ENCODE measurements at regions not wholly inside any gene's neighbourhood (a gene's known extent, or its start where the extent isn't known, plus 50 kb on each side); places are given as distances from the start of the nearest gene placed in this dataset.
"Not testable (repeated sequence)": the region's sequence is repeated elsewhere in the genome, so short reads cannot be mapped to it uniquely, and the experiment has no call there.

- Histone ChIP-seq H3K9me3 (ENCODE audit: control insufficient read depth in 2 of 2, insufficient read depth in 1 of 2, low read depth in 1 of 2, low read length in 1 of 2) (peaks cover 0 to 16% of the 10 kb centered on the region in 2 donors), H3K4me1 (ENCODE audit: control insufficient read depth in 3 of 3, insufficient read depth in 2 of 3, low read depth in 1 of 3, low read length in 2 of 3) (peaks cover 0 to 11% (median 0%) of the 10 kb centered on the region in 3 donors), H3K36me3 (ENCODE audit: control insufficient read depth in 3 of 3, insufficient read depth in 2 of 3, low read depth in 1 of 3, low read length in 3 of 3) (no peaks in the 10 kb centered on the region), H3K4me3 (ENCODE audit: low read depth in 1 of 3, low read length in 3 of 3) (no peak overlapping the region), H3K27me3 (ENCODE audit: control insufficient read depth in 3 of 3, insufficient read depth in 3 of 3, low read length in 3 of 3) (no peaks in the 10 kb centered on the region), H3K27ac (ENCODE audit: low read depth in 1 of 3, low read length in 2 of 3) (peak overlapping the region in 1 of 3 donors; percentile 13)
- FAIRE-seq (no peak), DNase-seq (no peak)
- WGBS, 3 donors = 86 to 94% (median 93%) methylated on average over 15 of the region's 15 CpGs
These were observed 65.7 kb upstream of the LRPPRC start for GRCh38 chr2:44061469-44061868.

GRCh38 chr2:44061876-44062275 lies 66.1 kb upstream of the LRPPRC start:
- Histone ChIP-seq H3K9me3 (ENCODE audit: control insufficient read depth in 2 of 2, insufficient read depth in 1 of 2, low read depth in 1 of 2, low read length in 1 of 2) (peaks cover 0 to 16% of the 10 kb centered on the region in 2 donors), H3K4me3 (ENCODE audit: low read depth in 1 of 3, low read length in 3 of 3) (no peak overlapping the region), H3K27ac (ENCODE audit: low read depth in 1 of 3, low read length in 2 of 3) (peak overlapping the region in 2 of 3 donors; percentile 13 to 17), H3K36me3 (ENCODE audit: control insufficient read depth in 3 of 3, insufficient read depth in 2 of 3, low read depth in 1 of 3, low read length in 3 of 3) (no peaks in the 10 kb centered on the region), H3K4me1 (ENCODE audit: control insufficient read depth in 3 of 3, insufficient read depth in 2 of 3, low read depth in 1 of 3, low read length in 2 of 3) (peaks cover 0 to 11% (median 0%) of the 10 kb centered on the region in 3 donors), H3K27me3 (ENCODE audit: control insufficient read depth in 3 of 3, insufficient read depth in 3 of 3, low read length in 3 of 3) (no peaks in the 10 kb centered on the region)
- no peak for FAIRE-seq
- peak; percentile 72 to 84 for DNase-seq
- WGBS, 3 donors = 16 to 59% (median 37%) methylated on average over 7 of the region's 7 CpGs

- Histone ChIP-seq H3K4me1 (ENCODE audit: control insufficient read depth in 3 of 3, insufficient read depth in 2 of 3, low read depth in 1 of 3, low read length in 2 of 3) (peaks cover 0 to 11% (median 0%) of the 10 kb centered on the region in 3 donors), H3K4me3 (ENCODE audit: low read depth in 1 of 3, low read length in 3 of 3) (no peak overlapping the region), H3K27me3 (ENCODE audit: control insufficient read depth in 3 of 3, insufficient read depth in 3 of 3, low read length in 3 of 3) (no peaks in the 10 kb centered on the region), H3K9me3 (ENCODE audit: control insufficient read depth in 2 of 2, insufficient read depth in 1 of 2, low read depth in 1 of 2, low read length in 1 of 2) (peaks cover 0 to 20% of the 10 kb centered on the region in 2 donors), H3K36me3 (ENCODE audit: control insufficient read depth in 3 of 3, insufficient read depth in 2 of 3, low read depth in 1 of 3, low read length in 3 of 3) (no peaks in the 10 kb centered on the region), H3K27ac (ENCODE audit: low read depth in 1 of 3, low read length in 2 of 3) (no peak overlapping the region)
- no peak for DNase-seq
- FAIRE-seq = no peak
- WGBS, 3 donors = 86 to 92% (median 91%) methylated on average over 4 of the region's 4 CpGs
These were observed 67.2 kb upstream of the LRPPRC start for GRCh38 chr2:44063033-44063432.

- not testable (repeated sequence) for H3K27me3 ChIP-seq (ENCODE audit: control insufficient read depth in 3 of 3, insufficient read depth in 3 of 3, low read length in 3 of 3); H3K36me3 ChIP-seq (ENCODE audit: control insufficient read depth in 3 of 3, insufficient read depth in 2 of 3, low read depth in 1 of 3, low read length in 3 of 3); H3K27ac ChIP-seq (ENCODE audit: low read depth in 1 of 3, low read length in 2 of 3); H3K4me3 ChIP-seq (ENCODE audit: low read depth in 1 of 3, low read length in 3 of 3); DNase-seq; FAIRE-seq
- 93 to 97% (median 94%) methylated on average over 6 of the region's 6 CpGs for WGBS, 3 donors
- Histone ChIP-seq H3K9me3 (ENCODE audit: control insufficient read depth in 2 of 2, insufficient read depth in 1 of 2, low read depth in 1 of 2, low read length in 1 of 2) (peaks cover 0 to 26% of the 10 kb centered on the region in 2 donors), H3K4me1 (ENCODE audit: control insufficient read depth in 3 of 3, insufficient read depth in 2 of 3, low read depth in 1 of 3, low read length in 2 of 3) (peaks cover 0 to 11% (median 0%) of the 10 kb centered on the region in 3 donors)
These were observed 68.5 kb upstream of the LRPPRC start for GRCh38 chr2:44064281-44064680.

GRCh38 chr2:44067012-44067790 lies 71.4 kb upstream of the LRPPRC start:
- H3K27ac ChIP-seq (ENCODE audit: low read depth in 1 of 3, low read length in 2 of 3); H3K4me1 ChIP-seq (ENCODE audit: control insufficient read depth in 3 of 3, insufficient read depth in 2 of 3, low read depth in 1 of 3, low read length in 2 of 3); H3K27me3 ChIP-seq (ENCODE audit: control insufficient read depth in 3 of 3, insufficient read depth in 3 of 3, low read length in 3 of 3); FAIRE-seq; DNase-seq; H3K4me3 ChIP-seq (ENCODE audit: low read depth in 1 of 3, low read length in 3 of 3); H3K36me3 ChIP-seq (ENCODE audit: control insufficient read depth in 3 of 3, insufficient read depth in 2 of 3, low read depth in 1 of 3, low read length in 3 of 3): not testable (repeated sequence)
- 96 to 100% (median 99%) methylated on average over 5 to 51 of the region's 57 CpGs for WGBS, 3 donors
- peaks cover 0 to 11% of the 10 kb centered on the region in 2 donors for H3K9me3 ChIP-seq (ENCODE audit: control insufficient read depth in 2 of 2, insufficient read depth in 1 of 2, low read depth in 1 of 2, low read length in 1 of 2)

GRCh38 chr2:44067791-44068181 lies 72.0 kb upstream of the LRPPRC start:
- FAIRE-seq; H3K4me1 ChIP-seq (ENCODE audit: control insufficient read depth in 3 of 3, insufficient read depth in 2 of 3, low read depth in 1 of 3, low read length in 2 of 3); H3K36me3 ChIP-seq (ENCODE audit: control insufficient read depth in 3 of 3, insufficient read depth in 2 of 3, low read depth in 1 of 3, low read length in 3 of 3); H3K27ac ChIP-seq (ENCODE audit: low read depth in 1 of 3, low read length in 2 of 3); DNase-seq; H3K27me3 ChIP-seq (ENCODE audit: control insufficient read depth in 3 of 3, insufficient read depth in 3 of 3, low read length in 3 of 3); H3K4me3 ChIP-seq (ENCODE audit: low read depth in 1 of 3, low read length in 3 of 3): not testable (repeated sequence)
- peaks cover 0 to 11% of the 10 kb centered on the region in 2 donors for H3K9me3 ChIP-seq (ENCODE audit: control insufficient read depth in 2 of 2, insufficient read depth in 1 of 2, low read depth in 1 of 2, low read length in 1 of 2)
- 91 to 97% (median 96%) methylated on average over 10 to 22 of the region's 22 CpGs for WGBS, 3 donors

GRCh38 chr2:44071454-44072046 lies 75.8 kb upstream of the LRPPRC start:
- H3K4me1 ChIP-seq (ENCODE audit: control insufficient read depth in 3 of 3, insufficient read depth in 2 of 3, low read depth in 1 of 3, low read length in 2 of 3) = no peaks in the 10 kb centered on the region
- FAIRE-seq = no peak
- DNase-seq = no peak
- peaks cover 0 to 2% (median 0%) of the 10 kb centered on the region in 3 donors for H3K27me3 ChIP-seq (ENCODE audit: control insufficient read depth in 3 of 3, insufficient read depth in 3 of 3, low read length in 3 of 3)
- 67 to 88% (median 86%) methylated on average over 2 of the region's 2 CpGs for WGBS, 3 donors
- no peak overlapping the region for H3K4me3 ChIP-seq (ENCODE audit: low read depth in 1 of 3, low read length in 3 of 3)
- peaks cover 0 to 11% of the 10 kb centered on the region in 2 donors for H3K9me3 ChIP-seq (ENCODE audit: control insufficient read depth in 2 of 2, insufficient read depth in 1 of 2, low read depth in 1 of 2, low read length in 1 of 2)
- no peak overlapping the region for H3K27ac ChIP-seq (ENCODE audit: low read depth in 1 of 3, low read length in 2 of 3)
- H3K36me3 ChIP-seq (ENCODE audit: control insufficient read depth in 3 of 3, insufficient read depth in 2 of 3, low read depth in 1 of 3, low read length in 3 of 3) = no peaks in the 10 kb centered on the region

- FAIRE-seq; H3K9me3 ChIP-seq (ENCODE audit: control insufficient read depth in 2 of 2, insufficient read depth in 1 of 2, low read depth in 1 of 2, low read length in 1 of 2); H3K27me3 ChIP-seq (ENCODE audit: control insufficient read depth in 3 of 3, insufficient read depth in 3 of 3, low read length in 3 of 3); H3K36me3 ChIP-seq (ENCODE audit: control insufficient read depth in 3 of 3, insufficient read depth in 2 of 3, low read depth in 1 of 3, low read length in 3 of 3); H3K27ac ChIP-seq (ENCODE audit: low read depth in 1 of 3, low read length in 2 of 3); DNase-seq; H3K4me1 ChIP-seq (ENCODE audit: control insufficient read depth in 3 of 3, insufficient read depth in 2 of 3, low read depth in 1 of 3, low read length in 2 of 3); H3K4me3 ChIP-seq (ENCODE audit: low read depth in 1 of 3, low read length in 3 of 3): not testable (repeated sequence)
- 89 to 95% (median 92%) methylated on average over 3 of the region's 3 CpGs for WGBS, 3 donors
These were observed 77.9 kb upstream of the LRPPRC start for GRCh38 chr2:44073667-44074066.

All from small intestine (tissue), 7 donors.